Stomach (tissue), 4 donors: ENCODE measurements at regions not wholly inside any gene's neighbourhood (a gene's known extent, or its start where the extent isn't known, plus 50 kb on each side); places are given as distances from the start of the nearest gene placed in this dataset.

ENCODE experiments used
- CTCF ChIP-seq, 7 experiments: fragments of 450-650 bp in 4 of 7; fragments of 200-600 bp in 3 of 7; sonication (generic) in 3 of 7; IDR thresholded peaks; one replicate each; pipeline ENCODE4 v1.5.1; 2016 to 2019; ENCODE audit warnings: antibody characterized with exemption in 7 of 7, control low read depth in 2 of 7, mild to moderate bottlenecking in 1 of 7
- EP300 ChIP-seq: sonication (generic); formaldehyde crosslinking; IDR thresholded peaks from one replicate; pipeline ENCODE4 v1.6.1; 2017; ENCODE audit warnings: antibody characterized with exemption
- POLR2A ChIP-seq, 4 donors: fragments of 450-650 bp; IDR thresholded peaks; one replicate each; pipeline ENCODE4 v1.6.1; 2016; ENCODE audit warnings: antibody characterized with exemption in 4 of 4, control low read depth in 2 of 4, mild to moderate bottlenecking in 1 of 4, moderate library complexity in 1 of 4
- POLR2AphosphoS5 ChIP-seq, 3 donors: sonication (generic); formaldehyde crosslinking; IDR thresholded peaks; one replicate each; pipeline ENCODE4 v1.6.1; 2016; ENCODE audit warnings: antibody characterized with exemption in 3 of 3

- TF ChIP-seq EP300 (no peak), POLR2A (IDR thresholded peaks at IDR 0.05) (no peak), CTCF (IDR thresholded peaks at IDR 0.05) (no peak), POLR2AphosphoS5 (IDR thresholded peaks at IDR 0.05) (no peak)
These were observed 853.5 kb upstream of the TMPRSS15 start for GRCh38 chr21:19256934-19257660.
